C1 segment of cervical spinal cord (tissue), 14 donors: ENCODE measurements at regions not wholly inside any gene's neighbourhood (a gene's known extent, or its start where the extent isn't known, plus 50 kb on each side); places are given as distances from the start of the nearest gene placed in this dataset.

Experiments
- DNase-seq, 14 donors: peaks; one replicate each; lab custom pipeline; 2025; lab: John Stamatoyannopoulos, UW

DNA sequence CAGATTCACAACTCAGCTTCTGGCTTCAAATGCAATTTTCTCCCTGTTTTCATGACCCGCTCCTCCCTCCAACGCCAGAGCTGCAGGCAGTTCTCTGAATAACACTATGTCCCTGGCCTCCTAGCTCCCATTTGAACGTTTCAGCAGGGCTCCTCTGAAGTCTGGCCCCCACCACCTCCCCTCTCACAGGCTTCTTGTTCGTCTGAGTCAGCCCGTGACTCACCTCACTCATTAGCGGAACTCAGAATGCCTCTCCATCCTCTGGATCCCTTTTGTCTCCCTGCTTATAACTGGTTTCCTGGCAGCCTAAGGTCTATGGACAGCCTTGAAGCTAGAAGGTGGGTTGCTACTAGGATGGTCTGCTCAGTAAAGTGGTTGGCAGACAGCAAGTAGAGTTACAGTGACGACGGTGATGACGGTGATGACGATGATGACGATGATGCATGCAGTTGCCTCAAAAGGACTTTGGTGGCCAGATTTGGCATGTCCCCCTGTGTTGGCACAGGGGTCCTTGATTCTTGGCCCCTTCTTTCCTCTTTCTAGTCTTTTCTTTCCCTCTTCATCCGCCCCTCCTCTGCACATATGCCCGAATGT is 83.3 kb upstream of the MKLN1 start:
- peak in 1 of 14 donors; percentile 58 for DNase-seq

DNA sequence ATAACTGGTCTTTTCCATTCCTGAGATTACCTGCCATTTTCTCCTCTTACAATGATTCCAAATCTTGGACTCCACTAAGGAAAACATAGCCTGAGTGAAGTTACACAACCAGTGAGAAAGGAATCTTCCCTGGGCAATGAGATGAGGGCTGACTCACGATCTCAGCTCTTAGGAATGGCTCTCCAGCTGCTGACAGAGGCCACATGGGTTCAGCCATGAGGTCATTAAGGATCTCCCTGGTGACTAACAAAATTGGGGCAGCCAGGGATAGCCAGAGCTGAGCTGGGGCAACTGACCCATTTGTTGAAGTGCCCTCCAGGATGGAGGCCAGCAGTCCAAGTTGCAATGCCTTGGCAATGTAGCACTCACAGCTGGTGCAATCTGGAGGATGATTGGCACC is 78.7 kb upstream of the MKLN1 start:
- DNase-seq = peak in 2 of 14 donors; percentile 27 to 52

DNA sequence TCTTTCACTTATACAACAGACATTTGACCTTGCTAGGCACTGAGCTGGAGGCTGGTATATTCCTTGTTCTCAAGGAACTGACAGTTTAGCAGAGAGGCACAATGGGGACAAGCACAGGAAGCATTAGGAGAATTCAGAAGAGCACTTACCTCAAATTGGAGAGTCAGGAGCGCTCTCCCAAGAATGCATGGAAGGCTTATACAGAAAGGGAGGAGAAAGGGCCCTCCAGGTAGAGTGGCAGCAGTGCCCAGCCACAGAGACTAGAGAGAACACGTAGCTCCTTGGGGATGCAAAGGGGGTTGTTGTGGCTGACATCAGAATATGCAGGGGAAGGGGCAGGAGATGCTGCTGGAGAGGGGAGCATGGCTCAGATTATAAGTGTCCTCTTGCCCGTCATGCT is 78.2 kb upstream of the MKLN1 start:
- no peak for DNase-seq

DNA sequence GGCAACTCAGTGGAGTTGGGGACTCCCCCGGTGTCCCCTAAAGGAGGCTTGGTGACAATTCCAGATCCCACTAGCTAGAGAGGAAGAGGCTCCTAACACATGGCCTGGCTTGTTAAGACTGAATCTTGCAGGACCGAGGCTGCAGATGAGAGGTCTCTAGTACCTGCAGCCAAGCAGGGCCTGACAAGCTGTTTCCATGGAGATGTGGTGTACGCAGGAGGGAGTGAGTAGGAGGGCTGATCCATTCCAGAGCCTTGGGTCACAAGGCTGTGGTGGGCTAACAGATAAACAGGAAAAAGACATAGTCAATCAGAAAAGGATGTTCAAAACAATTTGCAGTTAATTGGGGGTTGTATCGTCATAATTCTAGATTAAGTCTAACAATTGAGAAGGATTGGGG is 77.3 kb upstream of the MKLN1 start:
- DNase-seq = no peak

DNA sequence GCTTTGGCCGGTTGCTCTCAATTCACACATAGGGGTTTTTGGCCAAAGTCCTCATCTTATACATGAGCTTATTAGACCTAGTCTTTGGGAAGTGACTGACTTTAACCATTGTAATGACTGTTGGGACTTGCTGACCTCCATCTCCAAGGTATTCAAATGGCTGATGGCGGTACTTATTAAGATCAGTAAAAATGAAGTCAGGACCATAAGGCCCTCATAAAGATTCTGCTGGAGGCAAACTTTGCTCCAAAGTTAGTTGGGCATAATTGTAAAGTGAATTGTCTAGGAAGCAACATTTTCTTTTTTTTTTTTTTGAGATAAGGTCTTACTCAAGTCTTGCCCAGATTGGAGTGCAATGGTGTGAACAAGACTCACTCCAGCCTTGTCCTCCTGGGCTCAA is 76.3 kb upstream of the MKLN1 start:
- no peak for DNase-seq

DNA sequence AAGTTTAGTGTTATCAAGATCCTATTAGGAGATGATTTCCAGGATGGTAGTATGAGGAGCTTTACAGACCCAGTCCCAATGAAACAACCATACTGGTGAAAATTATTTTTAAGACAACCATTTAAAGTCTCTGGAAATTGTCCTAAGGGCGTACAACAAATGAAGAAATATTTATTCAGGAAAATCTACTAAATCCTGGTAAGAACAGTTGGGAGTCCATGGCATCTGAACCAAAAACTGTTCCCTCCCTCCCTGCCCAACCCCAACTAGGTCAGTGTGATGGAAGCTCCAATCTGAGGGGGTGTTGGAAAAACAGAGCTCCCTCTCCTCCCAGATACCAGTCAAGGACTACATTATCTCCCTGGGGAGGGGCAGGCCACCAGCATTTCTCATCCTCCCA is 74.7 kb upstream of the MKLN1 start:
- DNase-seq = no peak

DNA sequence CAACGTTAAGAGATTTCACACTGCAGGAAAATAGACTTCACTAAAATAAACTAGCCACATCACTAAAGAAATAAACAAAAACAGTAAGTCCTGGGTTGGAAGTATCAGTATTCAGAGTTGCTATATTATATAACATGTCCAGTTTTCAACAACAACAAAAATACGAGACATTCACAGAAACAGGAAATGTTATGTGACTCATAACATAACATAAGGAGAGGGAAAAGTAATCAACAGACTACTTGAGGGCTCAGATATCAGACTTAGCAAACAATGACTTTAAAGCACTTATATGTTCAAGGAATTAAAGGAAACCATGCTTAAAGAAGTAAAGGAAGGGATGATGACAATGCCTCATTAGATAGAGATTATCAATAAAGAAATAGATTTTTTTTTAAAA is 73.5 kb upstream of the MKLN1 start:
- DNase-seq = no peak

DNA sequence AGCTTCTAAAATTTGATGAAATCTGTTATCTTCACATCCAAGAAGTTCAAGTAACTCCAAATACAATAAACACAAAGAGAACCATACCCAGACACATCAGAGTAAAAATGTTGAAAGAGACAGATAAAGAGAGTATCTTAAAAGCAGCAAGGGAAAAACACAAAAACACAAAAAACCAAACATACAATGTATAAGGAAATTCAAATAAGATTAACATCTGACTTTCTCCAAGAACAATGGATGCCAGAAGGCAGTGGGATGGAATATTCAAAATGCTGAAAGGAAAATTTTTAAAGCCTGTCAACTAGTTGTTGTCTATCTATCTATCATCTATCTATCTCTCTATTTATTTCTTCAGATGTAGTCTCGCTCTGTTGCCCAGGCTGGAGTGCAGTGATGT is 72.4 kb upstream of the MKLN1 start:
- no peak for DNase-seq

DNA sequence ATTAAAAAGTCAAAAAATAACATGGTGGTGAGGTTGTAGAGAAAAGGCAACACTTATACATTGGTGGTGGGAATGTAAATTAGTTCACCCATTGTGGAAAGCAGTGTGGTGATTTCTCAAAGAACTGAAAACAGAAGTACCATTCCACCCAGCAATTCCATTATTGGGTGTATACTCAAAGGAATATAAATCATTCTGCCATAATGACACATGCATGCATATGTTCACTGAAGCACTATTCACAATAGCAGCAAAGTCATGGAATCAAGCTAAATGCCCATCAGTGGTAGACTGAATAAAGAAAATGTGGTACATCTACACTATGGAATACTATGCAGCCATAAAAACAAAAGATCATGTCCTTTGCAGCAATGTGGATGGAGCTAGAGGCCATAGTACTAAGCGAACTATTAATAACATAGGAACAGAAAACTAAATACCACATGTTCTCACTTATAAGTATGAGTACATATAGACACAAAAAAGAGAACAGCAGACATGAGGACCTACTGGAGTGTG is 66.1 kb upstream of the MKLN1 start:
- no peak for DNase-seq

DNA sequence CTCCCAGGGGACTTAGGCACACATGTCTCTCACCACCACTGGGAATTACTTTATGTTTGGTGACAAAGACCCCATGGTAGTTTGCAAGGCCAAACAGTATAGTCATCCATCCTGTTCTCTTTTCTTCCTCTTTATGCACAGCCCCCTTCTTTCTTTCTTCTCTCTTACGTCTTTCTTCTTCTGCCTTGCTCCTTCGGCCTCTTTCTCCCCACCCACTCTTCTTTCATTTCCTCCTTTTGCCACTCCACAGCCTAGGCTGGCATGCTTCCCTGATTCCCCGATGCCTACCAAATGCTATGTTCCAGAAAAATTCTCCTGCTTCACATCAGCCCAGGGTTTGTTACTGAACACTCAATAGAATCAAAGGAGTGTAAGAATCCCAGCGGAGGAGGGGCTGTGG is 62.4 kb upstream of the MKLN1 start:
- peak in 1 of 14 donors; percentile 17 for DNase-seq

DNA sequence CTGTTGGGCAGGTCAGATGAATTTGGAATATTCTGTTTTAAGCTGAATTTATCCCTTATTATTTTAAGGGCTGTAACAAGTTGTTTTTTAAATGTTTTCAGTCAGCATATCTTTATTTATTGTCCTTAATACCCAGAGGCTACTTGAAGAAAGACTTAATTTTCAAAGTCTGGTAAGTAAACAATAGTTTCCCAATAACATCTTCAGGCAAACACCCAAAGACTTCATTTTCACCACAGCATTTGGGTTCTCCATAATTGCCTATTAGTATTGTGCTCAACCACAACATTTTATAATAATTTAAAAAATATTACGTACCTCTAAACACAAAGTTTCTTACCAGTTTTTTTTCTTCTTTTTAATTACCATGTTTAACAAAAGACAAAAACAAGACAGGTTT is 60.0 kb upstream of the MKLN1 start:
- DNase-seq = no peak

DNA sequence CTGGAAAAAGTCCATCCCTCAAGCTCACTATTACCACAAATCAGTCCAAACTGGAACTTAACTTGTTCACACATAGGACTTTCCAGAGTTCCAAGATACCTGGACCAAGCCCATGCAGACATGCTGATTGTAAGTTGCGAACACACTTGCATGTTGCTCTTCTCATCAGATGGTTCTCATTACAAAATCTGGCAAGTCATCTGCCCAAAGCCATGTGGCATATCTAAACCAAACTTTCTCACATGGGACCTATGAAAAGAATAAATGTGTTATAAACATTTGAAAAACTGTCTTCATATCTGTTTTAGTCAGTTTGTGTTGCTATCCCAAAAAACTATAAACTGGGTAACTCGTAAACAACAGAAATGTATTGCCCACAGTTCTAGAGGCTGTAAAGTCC is 58.8 kb upstream of the MKLN1 start:
- DNase-seq = no peak

DNA sequence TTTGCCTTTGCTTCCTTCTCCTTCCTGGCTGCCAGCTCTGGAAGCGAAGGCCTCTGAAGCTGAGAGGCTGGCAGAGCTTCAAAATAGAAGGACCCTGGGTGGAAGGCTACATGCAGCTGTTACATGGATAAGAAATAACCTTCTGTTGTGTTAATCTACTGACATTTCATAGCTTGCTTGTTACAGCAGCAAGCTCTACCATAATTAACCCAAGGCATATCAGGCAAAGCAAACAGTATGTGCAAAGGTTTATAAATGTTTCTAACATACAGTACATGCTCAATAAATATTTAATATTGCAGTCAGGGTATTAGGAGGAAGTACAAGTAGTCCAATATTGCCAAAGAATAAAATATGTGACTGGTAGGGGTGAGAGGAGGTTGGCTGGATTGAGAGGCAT is 55.6 kb upstream of the MKLN1 start:
- no peak for DNase-seq

DNA sequence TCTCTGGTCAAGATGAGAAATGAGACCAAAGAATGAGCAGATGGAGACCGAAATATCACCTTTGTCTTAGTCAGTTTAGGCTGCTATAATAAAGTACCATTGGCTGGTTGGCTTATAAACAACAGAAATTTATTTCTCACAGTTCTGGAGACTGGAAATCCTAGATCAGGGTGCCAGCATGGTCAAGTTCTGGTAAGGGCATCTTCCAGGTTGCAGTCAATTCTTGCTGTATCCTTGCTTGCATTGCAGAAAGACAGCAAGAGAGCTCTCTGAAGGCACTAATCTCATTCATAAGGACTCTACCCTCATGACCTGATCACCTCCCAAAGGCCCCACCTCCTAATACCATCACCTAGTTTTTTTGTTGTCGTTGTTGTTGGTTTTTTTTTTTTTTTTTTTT is 52.7 kb upstream of the MKLN1 start:
- DNase-seq = no peak

DNA sequence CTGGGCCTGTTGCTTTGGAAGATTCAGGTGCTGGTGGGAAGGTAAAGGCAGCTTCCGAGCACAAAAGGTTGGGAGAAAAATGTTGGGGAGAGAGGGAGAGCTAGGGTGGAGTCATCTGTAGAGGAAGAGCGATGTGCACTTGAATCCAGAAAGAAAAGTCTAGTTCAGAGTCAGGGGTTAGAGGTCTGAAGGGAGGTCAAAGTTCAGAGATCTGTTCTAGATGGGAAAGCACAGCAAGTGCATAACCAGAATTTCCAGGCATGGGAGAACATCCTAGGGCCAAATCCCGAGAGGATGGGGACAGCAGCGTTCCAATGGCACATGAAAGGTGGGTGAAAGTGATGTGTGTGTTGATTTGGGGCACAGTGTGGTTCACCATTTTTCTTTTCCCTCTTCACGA is 51.5 kb upstream of the MKLN1 start:
- no peak for DNase-seq

DNA sequence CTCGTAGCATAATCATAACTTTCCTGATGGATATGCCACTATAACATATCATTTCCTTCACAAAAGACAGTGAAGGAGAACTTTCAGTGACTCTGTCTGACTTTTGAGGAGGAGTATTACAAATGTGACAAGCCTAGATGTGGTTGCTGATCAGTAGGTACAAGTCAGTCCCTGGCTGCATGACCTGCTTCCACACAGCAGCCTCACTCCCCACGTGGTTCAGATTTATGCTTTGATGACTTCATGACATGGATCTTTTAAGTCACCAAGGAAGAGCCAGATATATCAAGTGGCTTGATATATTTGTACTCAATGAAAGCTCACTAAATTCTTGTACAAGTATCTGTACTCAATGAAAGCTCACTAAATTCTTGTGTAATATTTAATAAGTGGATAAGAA is 50.9 kb upstream of the MKLN1 start:
- no peak for DNase-seq
